Heart right ventricle (tissue), 16 donors: ENCODE measurements at regions not wholly inside any gene's neighbourhood (a gene's known extent, or its start where the extent isn't known, plus 50 kb on each side); places are given as distances from the start of the nearest gene placed in this dataset.

Experiments used
- ATAC-seq, 8 donors: fragments of 200-7000 bp; cut with Tn5 transposase; one replicate each; pipeline ENCODE4 v1.9.1; 2020; ENCODE audit warnings: mild to moderate bottlenecking in 8 of 8, moderate library complexity in 8 of 8, moderate number of reproducible peaks in 1 of 8
- DNase-seq, 2 donors: peaks; one replicate each; pipeline ENCODE4 v3.0.0-alpha.2; 2020
- H3K27ac ChIP-seq, 10 donors: fragments of 200-600 bp; sonication (generic) in 2 of 10; one replicate each; pipeline versions ENCODE4 v1.5.0 to v1.8.0; 2020 to 2022; ENCODE audit warnings: mild to moderate bottlenecking in 3 of 10
- H3K27me3 ChIP-seq, 7 donors: fragments of 200-600 bp; one replicate each; pipeline ENCODE4 v1.8.0; 2021 to 2022; ENCODE audit warnings: mild to moderate bottlenecking in 2 of 7
- H3K36me3 ChIP-seq, 9 donors: fragments of 200-600 bp; sonication (generic) in 1 of 9; one replicate each; pipeline versions ENCODE4 v1.5.0 to v1.8.0; 2020 to 2022; ENCODE audit warnings: mild to moderate bottlenecking in 2 of 9
- H3K4me1 ChIP-seq, 9 donors: fragments of 200-600 bp; sonication (generic) in 1 of 9; one replicate each; pipeline versions ENCODE4 v1.5.0 to v1.8.0; 2020 to 2022; ENCODE audit warnings: mild to moderate bottlenecking in 4 of 9
- H3K4me3 ChIP-seq, 10 donors: fragments of 200-600 bp; sonication (generic) in 2 of 10; one replicate each; pipeline versions ENCODE4 v1.5.0 to v1.8.0; 2020 to 2022; ENCODE audit warnings: mild to moderate bottlenecking in 7 of 10, moderate library complexity in 2 of 10
- H3K9me3 ChIP-seq, 11 donors: fragments of 200-600 bp in 10 of 11; sonication (generic) in 2 of 11; one replicate each; pipeline versions ENCODE4 v1.5.0 to v1.8.0; 2013 to 2022; ENCODE audit warnings: mild to moderate bottlenecking in 2 of 11, control low read depth in 1 of 11, moderate library complexity in 1 of 11
- CTCF ChIP-seq, 9 donors: fragments of 200-600 bp; sonication (generic) in 2 of 9; IDR thresholded peaks; one replicate each; pipeline versions ENCODE4 v1.5.0 to v1.8.0; 2021 to 2022; ENCODE audit warnings: antibody characterized with exemption in 9 of 9, mild to moderate bottlenecking in 5 of 9, moderate library complexity in 1 of 9
- WGBS, 2 donors: extraction: QIAGEN DNeasy Blood & Tissue Kit; methylation state at CpG; one replicate each; pipeline ENCODE4 v1.1.7; 2013; ENCODE audit warnings: inconsistent platforms in 1 of 2; 5-methylcytosine and 5-hydroxymethylcytosine counted together
- intact Hi-C, 10 donors: fragments of 100-400 bp; cut with DNase I; formaldehyde crosslinking; loops; one replicate each; pipeline versions ENCODE4 v1.11.1 to v1.14.2; 2022
- donor health status: Arrhythmogenic right ventricular cardiomyopathy.
- donor health status: ischemic (EF 13 %, LVEDD 7.1; RV severe dilation, severe dysfunction).
- donor health status: healthy with polysubstance abuse.
- donor health status: DM: no; HTN: yes; CAD: no.
- donor health status: DM: no; HTN: no; CAD: no.
- donor health status: ischemic (EF 25% LVEDD 6.9; RV normal size, moderate dysfunction).
- donor health status: ischemic (EF 25% LVEDD 5.7; RV mildly dilated, moderate dysfunction).
- donor health status: healthy.
- donor health status: DM: yes; HTN: yes; CAD: no.
- donor health status: Ischemic cardiomyopathy.
- donor health status: ischemic (EF 35%, LVEDD 5.7; RV mildly dilated, moderate dysfunction).
- donor health status: nonischemic (EF 11% LVEDD 7.7; RV severe dilation, severe dysfunction).
- donor health status: DM: yes; HTN: yes; CAD: no.
- donor health status: PGD.
- donor health status: ischemic (EF 29% LVEDD 5.4; RV normal size, mild dysfunction).
- donor health status: nonischemic (EF 23%, LVEDD 6.1; RV moderate dilation, normal function).

DNA sequence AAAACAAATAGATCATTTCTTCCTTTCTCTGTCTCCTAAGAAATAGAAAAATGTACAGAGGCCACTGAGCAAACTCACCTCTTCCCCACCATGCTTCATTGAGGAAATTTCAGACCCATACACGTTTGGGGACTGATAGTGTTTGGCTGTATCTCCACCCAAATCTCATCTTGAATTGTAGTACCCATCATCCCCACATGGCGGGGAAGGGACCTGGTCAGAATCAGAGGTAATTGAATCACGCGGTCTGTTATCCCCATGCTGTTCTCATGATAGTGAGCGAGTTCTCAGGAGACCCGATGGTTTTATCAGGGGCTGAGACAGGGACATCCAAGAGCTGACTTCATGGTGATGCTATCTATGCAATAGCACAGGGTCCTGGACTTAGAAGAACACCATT lies 1655.8 kb downstream of the MAT2B start:
- ATAC-seq: no peak
- Histone ChIP-seq H3K27me3 (no peaks in the 10 kb centered on the region), H3K27ac (no peak overlapping the region), H3K4me3 (no peak overlapping the region), H3K9me3 (no peaks in the 10 kb centered on the region), H3K36me3 (no peaks in the 10 kb centered on the region), H3K4me1 (no peaks in the 10 kb centered on the region)
- TF ChIP-seq CTCF (IDR thresholded peaks at IDR 0.05): no peak
- intact Hi-C loops: no loop called here
- 78 to 84% methylated on average over 6 of the region's 6 CpGs for WGBS, 2 donors
- no peak for DNase-seq

GRCh38 chr5:165163861-165164260 lies 1658.4 kb downstream of the MAT2B start:
- ATAC-seq (no peak), DNase-seq (no peak)
- H3K4me1 ChIP-seq: no peaks in the 10 kb centered on the region
- WGBS, 2 donors: 43 to 63% methylated on average over 2 of the region's 2 CpGs
- TF ChIP-seq CTCF (IDR thresholded peaks at IDR 0.05): no peak
- no peak overlapping the region for H3K27ac ChIP-seq
- H3K36me3 ChIP-seq: no peaks in the 10 kb centered on the region
- H3K4me3 ChIP-seq: no peak overlapping the region
- H3K27me3 ChIP-seq: no peaks in the 10 kb centered on the region
- intact Hi-C loops: no loop called here
- H3K9me3 ChIP-seq: peaks cover 0 to 6% (median 0%) of the 10 kb centered on the region in 11 donors

DNA sequence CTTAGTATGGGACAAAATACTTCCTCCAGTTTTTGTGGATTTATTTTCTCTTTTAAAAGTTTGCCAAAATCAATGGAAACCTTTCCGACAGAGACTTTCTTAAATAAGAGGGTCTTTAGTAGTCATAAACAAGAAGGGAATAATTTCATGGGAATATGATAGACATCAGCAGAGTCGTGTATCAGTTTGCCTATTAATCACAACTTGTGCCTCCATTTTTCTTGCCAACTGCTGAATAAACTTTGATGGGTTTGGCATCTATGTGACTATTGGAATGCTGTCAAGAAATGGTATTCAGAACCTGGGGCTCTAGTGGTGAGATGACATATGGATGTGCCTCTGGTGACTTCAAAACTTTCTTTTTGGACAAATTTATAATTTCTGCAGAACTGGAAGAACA lies 1668.2 kb downstream of the MAT2B start:
- H3K27me3 ChIP-seq: no peaks in the 10 kb centered on the region
- H3K4me3 ChIP-seq: no peak overlapping the region
- intact Hi-C loops: no loop called here
- no peaks in the 10 kb centered on the region for H3K36me3 ChIP-seq
- no peak for ATAC-seq
- no peak overlapping the region for H3K27ac ChIP-seq
- H3K4me1 ChIP-seq: no peaks in the 10 kb centered on the region
- no peak for TF ChIP-seq CTCF (IDR thresholded peaks at IDR 0.05)
- 79 to 84% methylated on average over 2 of the region's 2 CpGs for WGBS, 2 donors
- H3K9me3 ChIP-seq: peaks cover 0 to 6% (median 0%) of the 10 kb centered on the region in 11 donors
- no peak for DNase-seq

GRCh38 chr5:165175041-165175440 lies 1669.6 kb downstream of the MAT2B start:
- ATAC-seq: no peak

More at GRCh38 chr5:165175041-165175440, 1669.6 kb downstream of the MAT2B start:
- Histone ChIP-seq H3K9me3 (peaks cover 0 to 7% (median 0%) of the 10 kb centered on the region in 11 donors), H3K4me1 (no peaks in the 10 kb centered on the region), H3K4me3 (no peak overlapping the region), H3K27me3 (no peaks in the 10 kb centered on the region), H3K27ac (no peak overlapping the region), H3K36me3 (no peaks in the 10 kb centered on the region)
- no peak for TF ChIP-seq CTCF (IDR thresholded peaks at IDR 0.05)
- intact Hi-C loops: no loop called here
- WGBS, 2 donors: 50 to 55% methylated on average over 2 of the region's 2 CpGs
- DNase-seq: no peak
